Endodermal cell (in vitro differentiated cells): ENCODE measurements at regions not wholly inside any gene's neighbourhood (a gene's known extent, or its start where the extent isn't known, plus 50 kb on each side); places are given as distances from the start of the nearest gene placed in this dataset.

Source experiments
- DNase-seq: peaks from one replicate; pipeline ENCODE4 v3.0.0-alpha.2; 2017
- H3K27ac ChIP-seq: 2 replicates; pipeline ENCODE4 v1.5.1; 2013; ENCODE audit warnings: mild to moderate bottlenecking, low read depth, low read length, moderate library complexity
- H3K27me3 ChIP-seq: 2 replicates; pipeline ENCODE4 v1.6.1; 2013; ENCODE audit warnings: mild to moderate bottlenecking, low read length, moderate library complexity; ENCODE audit not compliant: insufficient read depth, control insufficient read depth, poor library complexity, severe bottlenecking
- H3K36me3 ChIP-seq: 2 replicates; pipeline ENCODE4 v1.7.0; 2013; ENCODE audit warnings: mild to moderate bottlenecking, low read length, moderate library complexity; ENCODE audit not compliant: control insufficient read depth, insufficient read depth
- H3K4me1 ChIP-seq: one replicate; pipeline ENCODE4 v1.7.0; 2013; ENCODE audit warnings: low read length; ENCODE audit not compliant: control insufficient read depth, insufficient read depth
- H3K4me3 ChIP-seq: 2 replicates; pipeline ENCODE4 v1.5.1; 2013; ENCODE audit warnings: mild to moderate bottlenecking, low read length, moderate library complexity
- H3K9ac ChIP-seq: 2 replicates; pipeline ENCODE4 v1.6.1; 2013; ENCODE audit warnings: mild to moderate bottlenecking, low read length, moderate library complexity; ENCODE audit not compliant: poor library complexity, severe bottlenecking; ENCODE audit errors: extremely low read depth
- H3K9me3 ChIP-seq: 2 replicates; pipeline ENCODE4 v1.6.1; 2013; ENCODE audit warnings: mild to moderate bottlenecking, low read length, moderate library complexity; ENCODE audit not compliant: control insufficient read depth
- H3K27ac Mint-ChIP-seq: 2 replicates; pipeline ENCODE4 v1.8.0; 2020; ENCODE audit warnings: mixed read lengths
- H3K27me3 Mint-ChIP-seq: 2 replicates; pipeline ENCODE4 v1.8.0; 2021; ENCODE audit warnings: mild to moderate bottlenecking, mixed read lengths; ENCODE audit not compliant: insufficient read depth
- H3K36me3 Mint-ChIP-seq: 2 replicates; pipeline ENCODE4 v1.8.0; 2020; ENCODE audit warnings: low read depth, mixed read lengths
- H3K4me1 Mint-ChIP-seq: 2 replicates; pipeline ENCODE4 v1.8.0; 2020; ENCODE audit warnings: mixed read lengths
- H3K4me3 Mint-ChIP-seq: 2 replicates; pipeline ENCODE4 v1.8.0; 2020; ENCODE audit warnings: mild to moderate bottlenecking, moderate library complexity, mixed read lengths
- H3K9me3 Mint-ChIP-seq: 2 replicates; pipeline ENCODE4 v1.8.0; 2020; ENCODE audit warnings: mild to moderate bottlenecking, mixed read lengths
- WGBS, 2 experiments: methylation state at CpG; one replicate each; pipeline versions ENCODE4 v1.1.5 to v1.1.7; 2013; ENCODE audit warnings: missing lambda C conversion rate in 2 of 2, mixed read lengths in 1 of 2; ENCODE audit not compliant: insufficient coverage in 1 of 2, insufficient read length in 1 of 2; 5-methylcytosine and 5-hydroxymethylcytosine counted together
- TF ChIP-seq, protein P1 (sequence below): fragments of 200-600 bp; sonication (generic); conservative IDR thresholded peaks from 2 replicates; pipeline ENCODE4 v1.5.0; 2021; ENCODE audit warnings: antibody characterized with exemption, mild to moderate bottlenecking

DNA sequence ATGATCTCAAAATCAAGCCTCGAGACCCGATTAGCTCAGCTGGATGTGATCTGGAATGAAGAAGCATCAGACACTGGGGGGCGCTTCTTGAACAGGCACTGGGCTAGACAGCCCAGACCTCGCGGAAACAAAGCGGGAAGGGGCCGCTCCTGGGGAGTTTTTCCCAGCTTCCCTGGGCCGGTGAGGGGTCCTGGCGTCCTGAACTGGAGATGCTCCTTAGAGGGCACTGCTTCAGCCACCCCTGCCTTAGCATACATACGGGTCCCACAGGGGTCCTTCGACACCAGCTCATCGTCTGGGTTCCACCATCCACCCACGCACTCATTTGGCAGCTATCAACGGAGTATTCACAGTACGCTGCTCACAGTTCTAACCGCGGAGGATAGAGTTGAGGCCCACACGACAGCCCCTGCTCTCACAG lies 146.7 kb downstream of the TSN start:
- DNase-seq = peak; percentile 78
- TF ChIP-seq, protein P1, sequence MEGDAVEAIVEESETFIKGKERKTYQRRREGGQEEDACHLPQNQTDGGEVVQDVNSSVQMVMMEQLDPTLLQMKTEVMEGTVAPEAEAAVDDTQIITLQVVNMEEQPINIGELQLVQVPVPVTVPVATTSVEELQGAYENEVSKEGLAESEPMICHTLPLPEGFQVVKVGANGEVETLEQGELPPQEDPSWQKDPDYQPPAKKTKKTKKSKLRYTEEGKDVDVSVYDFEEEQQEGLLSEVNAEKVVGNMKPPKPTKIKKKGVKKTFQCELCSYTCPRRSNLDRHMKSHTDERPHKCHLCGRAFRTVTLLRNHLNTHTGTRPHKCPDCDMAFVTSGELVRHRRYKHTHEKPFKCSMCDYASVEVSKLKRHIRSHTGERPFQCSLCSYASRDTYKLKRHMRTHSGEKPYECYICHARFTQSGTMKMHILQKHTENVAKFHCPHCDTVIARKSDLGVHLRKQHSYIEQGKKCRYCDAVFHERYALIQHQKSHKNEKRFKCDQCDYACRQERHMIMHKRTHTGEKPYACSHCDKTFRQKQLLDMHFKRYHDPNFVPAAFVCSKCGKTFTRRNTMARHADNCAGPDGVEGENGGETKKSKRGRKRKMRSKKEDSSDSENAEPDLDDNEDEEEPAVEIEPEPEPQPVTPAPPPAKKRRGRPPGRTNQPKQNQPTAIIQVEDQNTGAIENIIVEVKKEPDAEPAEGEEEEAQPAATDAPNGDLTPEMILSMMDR = peak; percentile 53
- no peak overlapping the region for H3K4me3 Mint-ChIP-seq
- WGBS, 2 experiments = 87 to 90% methylated on average over 16 to 18 of the region's 18 CpGs
- Histone ChIP-seq H3K36me3 (no peaks in the 10 kb centered on the region), H3K27ac (no peak overlapping the region), H3K9ac (no peak overlapping the region), H3K27me3 (no peaks in the 10 kb centered on the region), H3K4me1 (no peaks in the 10 kb centered on the region), H3K4me3 (no peak overlapping the region), H3K9me3 (no peaks in the 10 kb centered on the region)
- peaks cover 29% of the 10 kb centered on the region for H3K27me3 Mint-ChIP-seq
- H3K9me3 Mint-ChIP-seq = no peaks in the 10 kb centered on the region
- no peaks in the 10 kb centered on the region for H3K36me3 Mint-ChIP-seq
- no peaks in the 10 kb centered on the region for H3K4me1 Mint-ChIP-seq
- H3K27ac Mint-ChIP-seq = no peak overlapping the region

DNA sequence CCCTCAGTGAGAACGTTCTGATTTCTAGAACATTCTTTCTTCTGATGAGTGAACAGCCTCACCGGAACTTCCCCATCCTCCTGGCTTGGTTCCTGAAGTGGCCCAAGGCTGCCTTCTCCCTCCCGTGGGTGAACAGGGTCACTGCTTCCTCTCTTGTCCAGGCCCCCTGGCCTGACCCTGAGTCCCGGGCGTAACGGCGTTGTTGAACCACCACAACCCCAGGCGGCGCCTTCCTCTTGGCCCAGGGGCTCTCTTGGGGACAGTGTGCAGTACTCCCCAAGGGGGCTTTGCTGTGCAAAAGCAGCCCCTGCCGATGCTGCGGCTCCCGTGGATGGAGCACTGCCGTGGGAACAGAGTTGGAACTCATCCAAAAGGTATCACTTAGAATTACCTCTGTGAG lies 147.2 kb downstream of the TSN start:
- no peaks in the 10 kb centered on the region for H3K9me3 Mint-ChIP-seq
- H3K36me3 Mint-ChIP-seq = no peaks in the 10 kb centered on the region
- H3K4me1 Mint-ChIP-seq = no peaks in the 10 kb centered on the region
- H3K9ac ChIP-seq = no peak overlapping the region
- TF ChIP-seq, protein P1 = no peak
- H3K27me3 ChIP-seq = no peaks in the 10 kb centered on the region
- no peak overlapping the region for H3K27ac Mint-ChIP-seq
- DNase-seq = no peak
- H3K4me3 Mint-ChIP-seq = no peak overlapping the region
- no peaks in the 10 kb centered on the region for H3K4me1 ChIP-seq
- H3K4me3 ChIP-seq = no peak overlapping the region
- no peaks in the 10 kb centered on the region for H3K36me3 ChIP-seq
- H3K9me3 ChIP-seq = no peaks in the 10 kb centered on the region
- peaks cover 29% of the 10 kb centered on the region for H3K27me3 Mint-ChIP-seq
- no peak overlapping the region for H3K27ac ChIP-seq
- 95 to 98% methylated on average over 6 to 13 of the region's 13 CpGs for whole genome bisulfite sequencing, 2 experiments

DNA sequence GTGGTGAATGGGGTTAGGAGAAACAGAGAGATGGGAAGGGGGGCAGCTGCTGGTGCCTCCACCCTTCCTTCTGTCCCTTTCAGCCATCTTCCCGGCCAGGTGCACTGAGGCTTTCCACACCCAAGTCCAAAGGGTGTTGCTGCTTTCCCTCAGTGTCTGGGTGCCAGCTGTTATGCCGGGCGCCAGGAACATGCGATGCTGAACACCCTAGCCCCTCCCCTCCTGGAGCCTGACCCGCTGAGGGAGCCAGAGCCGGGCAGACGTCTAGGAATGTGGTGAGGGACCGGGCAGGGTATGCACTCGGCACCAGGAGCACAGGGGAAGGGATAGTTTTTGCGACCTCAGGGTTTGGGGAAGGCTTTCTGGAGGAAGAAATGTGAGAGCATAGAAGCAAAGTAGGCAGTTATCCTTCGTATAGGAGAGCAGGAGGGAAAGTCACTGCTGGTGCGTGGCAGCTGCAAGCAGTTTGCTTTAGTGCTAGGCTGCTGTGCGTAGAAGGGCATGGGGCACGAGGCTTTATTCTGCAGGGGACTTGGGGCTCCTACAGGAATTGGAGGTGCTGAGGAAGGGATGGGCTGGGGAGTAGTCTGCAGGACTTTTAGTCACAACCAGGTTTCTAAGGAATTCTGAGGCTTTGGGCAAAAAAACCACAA lies 147.7 kb downstream of the TSN start:
- no peak for DNase-seq
- 84 to 91% methylated on average over 11 to 14 of the region's 14 CpGs for WGBS, 2 experiments
- no peaks in the 10 kb centered on the region for H3K4me1 Mint-ChIP-seq
- Histone ChIP-seq H3K36me3 (no peaks in the 10 kb centered on the region), H3K27ac (no peak overlapping the region), H3K9me3 (no peaks in the 10 kb centered on the region), H3K27me3 (peaks cover under 1% of the 10 kb centered on the region), H3K4me3 (no peak overlapping the region), H3K4me1 (no peaks in the 10 kb centered on the region), H3K9ac (no peak overlapping the region)
- H3K9me3 Mint-ChIP-seq = no peaks in the 10 kb centered on the region
- H3K4me3 Mint-ChIP-seq = no peak overlapping the region
- H3K27ac Mint-ChIP-seq = no peak overlapping the region
- peaks cover 29% of the 10 kb centered on the region for H3K27me3 Mint-ChIP-seq
- TF ChIP-seq, protein P1 = no peak
- H3K36me3 Mint-ChIP-seq = no peaks in the 10 kb centered on the region
